Transverse colon (tissue), 3 donors: ENCODE measurements at regions not wholly inside any gene's neighbourhood (a gene's known extent, or its start where the extent isn't known, plus 50 kb on each side); places are given as distances from the start of the nearest gene placed in this dataset.

Source experiments
- CTCF ChIP-seq, 5 experiments: fragments of 200-600 bp in 3 of 5; fragments of 450-650 bp in 2 of 5; sonication (generic) in 3 of 5; IDR thresholded peaks; 1 replicate in 2 of 5; 2 replicates in 3 of 5; pipeline ENCODE4 v1.5.1; 2016 to 2017; ENCODE audit warnings: antibody characterized with exemption in 5 of 5, inconsistent platforms in 3 of 5, mild to moderate bottlenecking in 2 of 5, moderate library complexity in 1 of 5
- POLR2A ChIP-seq: fragments of 450-650 bp; IDR thresholded peaks from one replicate; pipeline ENCODE4 v1.6.1; 2016; ENCODE audit warnings: antibody characterized with exemption, mild to moderate bottlenecking, moderate library complexity

GRCh38 chr3:104537323-104537722 lies 829.4 kb upstream of the ALCAM start:
- TF ChIP-seq CTCF (IDR thresholded peaks at IDR 0.05) (no peak), POLR2A (no peak)
